ENCODE measurements at regions not wholly inside any gene's neighbourhood (a gene's known extent, or its start where the extent isn't known, plus 50 kb on each side); places are given as distances from the start of the nearest gene placed in this dataset.

DNA sequence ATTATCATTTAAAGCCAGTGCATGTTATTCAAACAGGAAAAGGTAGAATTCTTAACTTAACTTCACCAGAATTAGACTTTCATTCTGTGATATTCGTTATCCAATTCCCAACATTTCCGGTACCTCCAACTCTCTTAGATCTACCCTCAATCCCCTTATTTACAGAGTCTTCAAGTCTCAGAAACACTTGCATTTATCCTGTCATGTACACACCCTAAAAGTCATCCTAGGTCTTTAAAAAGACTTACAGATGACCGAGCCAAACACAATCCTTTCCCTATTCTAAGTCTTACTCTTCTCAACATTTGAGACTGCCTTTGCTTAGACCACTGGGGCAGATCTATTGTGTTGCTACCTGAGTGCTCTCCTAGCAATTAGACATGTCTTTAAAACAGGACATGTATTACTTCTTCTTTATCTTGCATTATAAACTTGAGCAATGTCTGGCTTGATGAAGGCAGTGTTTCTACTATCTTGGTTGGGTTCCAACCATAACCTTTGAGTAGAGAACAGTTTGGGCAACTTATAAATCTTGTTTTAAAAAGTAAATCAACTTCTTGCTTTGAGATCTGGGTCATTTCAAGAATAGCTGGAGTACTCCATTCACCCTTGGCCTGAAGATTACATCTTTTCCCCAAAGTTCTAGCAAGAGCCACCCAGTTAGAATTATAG, 140.6 kb upstream of the PLEKHG7 start:
- no peaks in the 10 kb centered on the region for H3K36me3 ChIP-seq (ENCODE audit: low read depth)
- intact Hi-C loops (cut with DNase I, micrococcal nuclease), result loop anchor here (10.0 kb wide), 2 partner anchors 417 to 987 kb away; partner anchors contain the start of gene BTG1 (in 1 of the 2)

DNA sequence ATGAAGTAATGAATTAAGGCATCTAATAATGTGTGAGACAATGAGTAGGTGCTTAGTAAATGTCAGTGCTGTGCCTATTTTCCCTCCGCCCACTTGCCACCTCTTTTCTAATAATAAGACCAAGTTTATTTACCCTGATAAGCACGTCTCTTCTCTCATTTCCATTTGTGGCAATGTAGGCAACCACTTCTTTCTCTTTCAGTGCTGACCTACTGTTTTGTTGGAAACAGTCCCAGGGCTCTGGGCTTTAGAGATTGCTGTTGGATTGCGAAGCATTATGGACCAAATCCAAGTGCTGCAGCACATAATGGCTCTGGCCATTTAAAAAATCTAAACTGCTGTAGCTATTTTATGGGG, 141.3 kb upstream of the PLEKHG7 start:
- Histone ChIP-seq H3K4me3 (no peak overlapping the region), H3K4me1 (ENCODE audit: low read depth) (peaks cover 4% of the 10 kb centered on the region), H3K9me3 (no peaks in the 10 kb centered on the region), H3K36me3 (ENCODE audit: low read depth) (no peaks in the 10 kb centered on the region)
- TF ChIP-seq, protein P1, sequence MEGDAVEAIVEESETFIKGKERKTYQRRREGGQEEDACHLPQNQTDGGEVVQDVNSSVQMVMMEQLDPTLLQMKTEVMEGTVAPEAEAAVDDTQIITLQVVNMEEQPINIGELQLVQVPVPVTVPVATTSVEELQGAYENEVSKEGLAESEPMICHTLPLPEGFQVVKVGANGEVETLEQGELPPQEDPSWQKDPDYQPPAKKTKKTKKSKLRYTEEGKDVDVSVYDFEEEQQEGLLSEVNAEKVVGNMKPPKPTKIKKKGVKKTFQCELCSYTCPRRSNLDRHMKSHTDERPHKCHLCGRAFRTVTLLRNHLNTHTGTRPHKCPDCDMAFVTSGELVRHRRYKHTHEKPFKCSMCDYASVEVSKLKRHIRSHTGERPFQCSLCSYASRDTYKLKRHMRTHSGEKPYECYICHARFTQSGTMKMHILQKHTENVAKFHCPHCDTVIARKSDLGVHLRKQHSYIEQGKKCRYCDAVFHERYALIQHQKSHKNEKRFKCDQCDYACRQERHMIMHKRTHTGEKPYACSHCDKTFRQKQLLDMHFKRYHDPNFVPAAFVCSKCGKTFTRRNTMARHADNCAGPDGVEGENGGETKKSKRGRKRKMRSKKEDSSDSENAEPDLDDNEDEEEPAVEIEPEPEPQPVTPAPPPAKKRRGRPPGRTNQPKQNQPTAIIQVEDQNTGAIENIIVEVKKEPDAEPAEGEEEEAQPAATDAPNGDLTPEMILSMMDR (IDR thresholded peaks at IDR 0.05), result no peak
- intact Hi-C loops (cut with DNase I, micrococcal nuclease), result loop anchor here (10.0 kb wide), 2 partner anchors 417 to 987 kb away; partner anchors contain the start of gene BTG1 (in 1 of the 2)
- DNase-seq (peak in 1 of 3 donors; percentile 66), ATAC-seq (peak; percentile 40)

More for the DNA sequence above, 140.6 kb upstream of the PLEKHG7 start:
- ATAC-seq (no peak), DNase-seq (no peak)
- Histone ChIP-seq H3K4me1 (ENCODE audit: low read depth) (peaks cover 4% of the 10 kb centered on the region), H3K4me3 (no peak overlapping the region), H3K9me3 (no peaks in the 10 kb centered on the region)
- TF ChIP-seq, protein P1 (IDR thresholded peaks at IDR 0.05), result no peak

DNA sequence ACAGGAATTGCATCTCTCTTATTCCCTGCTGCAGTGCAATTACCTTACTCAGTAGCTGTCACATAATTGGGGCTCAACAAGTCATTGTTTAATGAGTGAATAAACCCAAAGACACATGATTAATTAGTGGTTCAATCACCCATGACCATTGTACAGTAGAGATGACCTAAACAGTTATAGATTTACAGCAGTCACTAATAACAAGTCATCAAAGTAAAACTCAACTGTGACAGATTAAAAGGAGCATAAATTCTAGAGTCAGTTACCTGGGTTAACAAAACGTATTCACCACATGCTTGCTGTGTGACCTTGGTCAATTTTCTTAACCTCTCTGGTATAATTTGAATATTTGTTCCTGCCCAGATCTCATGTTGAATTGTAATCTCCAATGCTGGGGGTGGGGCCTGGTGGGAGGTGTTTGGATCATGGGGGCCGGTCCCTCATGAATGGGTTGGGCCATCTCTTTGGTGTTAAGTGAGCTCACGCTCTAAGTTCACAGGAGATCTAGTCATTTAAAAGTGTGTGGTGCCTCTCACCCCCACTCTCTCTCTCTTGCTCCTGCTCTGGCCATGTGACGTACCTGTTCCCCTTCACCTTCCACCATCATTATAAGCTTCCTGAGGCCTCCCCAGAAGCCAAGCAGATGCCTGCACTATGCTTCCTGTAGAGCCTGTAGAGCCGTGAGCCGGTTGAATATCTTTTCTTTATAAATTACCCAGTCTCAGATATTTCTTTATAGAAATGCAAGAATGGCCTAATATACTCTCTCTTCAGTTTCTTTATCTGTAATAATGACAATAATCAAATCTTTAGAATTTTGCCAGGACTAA, 141.9 kb upstream of the PLEKHG7 start:
- H3K4me3 ChIP-seq, result no peak overlapping the region
- intact Hi-C loops (cut with DNase I, micrococcal nuclease), result loop anchor here (10.0 kb wide), 2 partner anchors 416 to 986 kb away; partner anchors contain the start of gene BTG1 (in 1 of the 2)
- ATAC-seq, result no peak
- no peak for DNase-seq
- no peaks in the 10 kb centered on the region for H3K36me3 ChIP-seq (ENCODE audit: low read depth)
- TF ChIP-seq, protein P1 (IDR thresholded peaks at IDR 0.05), result no peak
- H3K9me3 ChIP-seq, result no peaks in the 10 kb centered on the region
- peaks cover 4% of the 10 kb centered on the region for H3K4me1 ChIP-seq (ENCODE audit: low read depth)

GRCh38 chr12:92558806-92559205, 144.0 kb upstream of the PLEKHG7 start:
- no peaks in the 10 kb centered on the region for H3K36me3 ChIP-seq (ENCODE audit: low read depth)
- DNase-seq (no peak), ATAC-seq (no peak)
- intact Hi-C loops (cut with DNase I, micrococcal nuclease), result no loop called here
- H3K4me3 ChIP-seq, result no peak overlapping the region
- no peaks in the 10 kb centered on the region for H3K9me3 ChIP-seq
- TF ChIP-seq, protein P1 (IDR thresholded peaks at IDR 0.05), result no peak
- H3K4me1 ChIP-seq (ENCODE audit: low read depth), result peaks cover 4% of the 10 kb centered on the region

DNA sequence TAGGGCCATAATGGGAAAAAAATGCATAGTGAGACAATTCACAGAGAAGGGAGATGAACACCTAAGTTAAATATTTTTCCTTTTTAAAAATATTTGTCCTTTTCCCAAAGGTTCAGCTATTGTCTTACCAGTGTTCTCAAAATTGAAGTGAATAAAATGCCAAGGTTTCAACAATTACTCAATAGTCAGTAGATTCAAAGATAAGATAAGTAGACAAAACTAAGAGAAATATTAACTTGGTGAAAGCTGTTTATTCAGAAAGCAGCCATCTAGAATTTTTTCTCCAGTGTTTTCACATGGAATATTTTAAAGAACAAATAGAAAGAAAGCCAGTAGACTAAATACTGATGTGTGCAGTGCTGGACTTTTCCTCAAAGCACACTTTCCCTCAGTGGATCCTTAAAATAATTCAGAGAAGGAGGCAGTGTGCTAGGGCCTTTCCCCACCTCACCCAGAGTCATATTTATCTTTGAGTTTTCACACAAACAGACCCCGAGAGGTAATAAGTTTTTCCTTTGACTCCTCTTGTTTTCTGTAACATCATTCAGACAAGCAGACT, 144.5 kb upstream of the PLEKHG7 start:
- Histone ChIP-seq H3K4me3 (no peak overlapping the region), H3K36me3 (ENCODE audit: low read depth) (no peaks in the 10 kb centered on the region), H3K9me3 (no peaks in the 10 kb centered on the region), H3K4me1 (ENCODE audit: low read depth) (peaks cover 4% of the 10 kb centered on the region)
- intact Hi-C loops (cut with DNase I, micrococcal nuclease), result no loop called here
- no peak for DNase-seq
- TF ChIP-seq, protein P1 (IDR thresholded peaks at IDR 0.05), result no peak
- no peak for ATAC-seq

Measured in mucosa of descending colon (tissue), 3 donors.